Stimulated activated CD4-positive, alpha-beta T cell treated with anti-CD3 and anti-CD28 coated beads, TNF-alpha, amount 100 ng/mL, for 48 hours (primary cell): ENCODE measurements at regions not wholly inside any gene's neighbourhood (a gene's known extent, or its start where the extent isn't known, plus 50 kb on each side); places are given as distances from the start of the nearest gene placed in this dataset.

Experiments used
- DNase-seq, 3 donors: peaks; one replicate each; pipeline ENCODE4 v3.0.0-alpha.2; 2020; ENCODE audit warnings: low read depth in 3 of 3

DNA sequence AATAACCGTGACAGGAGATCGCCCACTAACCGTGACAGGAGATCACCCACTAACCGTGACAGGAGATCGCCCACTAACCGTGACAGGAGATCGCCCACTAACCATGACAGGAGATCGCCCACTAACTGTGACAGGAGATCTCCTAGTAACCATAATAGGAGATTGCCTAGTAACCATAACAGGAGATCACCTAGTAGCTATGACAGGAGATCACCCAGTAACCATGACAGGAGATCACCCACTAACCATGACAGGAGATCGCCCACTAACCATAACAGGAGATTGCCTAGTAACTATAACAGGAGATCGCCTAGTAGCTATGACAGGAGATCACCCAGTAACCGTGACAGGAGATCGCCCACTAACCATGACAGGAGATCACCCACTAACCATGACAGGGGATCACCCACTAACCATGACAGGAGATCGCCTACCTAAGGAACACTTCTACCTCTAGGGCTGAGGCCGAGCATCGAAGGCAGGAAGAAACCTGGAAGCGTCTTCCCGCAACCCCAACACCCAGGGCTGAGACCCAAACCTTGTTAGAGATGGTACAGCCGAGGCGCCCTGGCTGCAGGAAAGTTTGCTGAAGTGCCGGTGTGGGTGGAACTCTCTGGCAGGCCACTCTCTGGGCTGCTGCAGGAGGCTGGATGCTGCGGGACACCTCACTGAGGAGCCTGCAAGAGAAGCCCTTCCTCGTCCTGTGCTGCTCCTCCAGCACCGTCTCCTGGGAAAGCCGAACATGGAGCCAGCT, 67.5 kb upstream of the THY1 start:
- DNase-seq, result no peak

DNA sequence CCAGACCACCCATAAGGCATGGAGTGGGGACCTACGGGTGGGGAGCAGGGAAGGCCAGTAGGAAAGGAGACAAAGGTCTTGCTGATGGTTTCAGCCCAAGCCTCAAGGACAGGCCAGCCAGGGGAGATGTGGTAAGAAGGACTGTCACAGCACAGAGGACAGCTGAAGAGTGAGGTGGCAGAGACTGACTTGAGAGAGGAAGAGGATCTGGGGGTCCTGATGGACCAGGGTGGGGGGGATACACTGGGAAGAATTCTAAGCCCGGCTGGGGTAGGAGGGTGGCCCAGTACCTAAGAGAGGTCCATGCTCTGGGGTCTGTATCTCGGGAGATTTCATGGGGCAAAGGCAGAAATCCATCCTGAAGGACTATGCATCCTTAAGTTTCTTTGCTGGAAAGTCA, 66.1 kb upstream of the THY1 start:
- DNase-seq, result no peak

DNA sequence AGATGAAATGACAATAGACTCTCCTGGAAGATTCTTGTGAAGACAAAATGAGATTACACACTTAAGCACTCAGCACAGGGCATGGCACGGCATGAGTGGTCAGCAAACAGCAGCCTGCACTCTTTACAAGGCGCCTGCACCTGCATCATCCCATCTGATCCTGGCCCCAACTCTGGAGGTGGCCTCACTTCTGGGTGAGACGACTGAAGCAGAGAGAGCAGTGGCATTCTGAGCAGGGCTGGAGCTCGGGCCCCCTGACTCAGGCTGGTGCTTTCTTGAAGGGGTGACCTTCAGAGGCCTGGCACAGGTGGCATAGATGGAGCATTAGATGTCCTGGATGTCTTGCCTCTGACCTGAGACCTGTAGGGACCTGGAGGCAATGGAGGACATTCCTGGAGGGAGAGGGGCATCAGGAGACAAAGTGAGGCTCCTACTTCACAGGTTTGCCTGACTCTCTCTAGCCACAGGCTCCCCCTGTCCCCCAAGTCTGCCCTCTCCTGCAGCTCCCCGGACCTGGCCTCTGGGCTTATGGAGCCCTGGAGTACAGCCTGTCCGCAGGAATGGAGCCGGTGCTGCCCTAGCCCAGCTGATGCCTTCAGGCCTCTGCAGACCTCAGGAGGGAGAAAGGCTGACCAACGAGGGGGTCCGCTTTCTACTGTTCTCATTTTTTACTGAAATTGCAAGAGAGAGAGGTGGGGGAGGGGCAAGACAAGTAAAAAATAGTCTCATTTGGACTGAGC, 65.5 kb upstream of the THY1 start:
- no peak for DNase-seq

DNA sequence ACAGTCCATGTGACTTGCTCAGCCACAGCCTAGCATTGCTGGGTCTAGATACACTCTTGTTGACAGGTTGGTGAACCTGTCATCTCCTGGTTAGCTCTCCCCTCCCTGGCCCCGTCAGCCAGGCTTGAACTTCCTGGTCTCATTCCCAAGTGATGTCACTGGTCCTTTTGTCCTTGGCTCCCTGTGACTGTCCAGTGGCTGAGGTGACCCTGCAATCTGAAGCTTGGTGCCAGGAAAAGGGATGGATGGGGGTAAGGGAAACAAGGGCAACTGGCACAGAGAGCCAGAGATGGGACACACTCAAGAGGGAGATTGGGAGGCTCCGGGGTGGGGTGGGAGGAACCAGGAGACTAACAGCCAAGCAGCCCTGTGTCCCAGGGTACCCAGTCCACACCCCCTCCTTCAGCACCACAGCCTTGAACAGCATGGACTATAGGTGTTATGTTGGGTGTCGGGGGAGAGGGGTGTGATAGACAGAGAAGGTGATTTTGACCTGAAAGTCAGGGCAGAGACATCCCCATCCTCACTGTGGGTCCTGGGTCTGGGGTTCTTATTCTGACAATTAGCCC, 63.8 kb upstream of the THY1 start:
- DNase-seq, result no peak

DNA sequence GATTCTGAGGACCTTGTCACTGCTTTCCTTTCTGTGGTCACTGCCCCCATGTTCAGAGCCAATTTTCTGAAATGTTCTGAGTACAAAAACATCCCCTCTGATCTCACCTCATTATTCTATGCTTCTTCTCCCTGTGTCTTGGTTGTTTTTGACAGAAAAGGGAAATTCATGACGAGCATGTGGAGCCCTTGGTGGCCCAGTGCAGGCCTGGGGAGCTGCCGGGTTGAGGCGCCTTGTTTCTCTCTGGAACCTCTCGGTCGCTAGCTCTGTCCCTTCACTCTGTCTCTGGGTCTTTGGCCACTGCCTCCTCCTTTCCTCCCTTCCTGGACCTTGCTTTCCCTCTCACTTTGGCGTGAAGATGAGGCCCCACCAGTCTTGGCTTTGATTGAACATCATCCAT, 63.0 kb upstream of the THY1 start:
- no peak for DNase-seq

DNA sequence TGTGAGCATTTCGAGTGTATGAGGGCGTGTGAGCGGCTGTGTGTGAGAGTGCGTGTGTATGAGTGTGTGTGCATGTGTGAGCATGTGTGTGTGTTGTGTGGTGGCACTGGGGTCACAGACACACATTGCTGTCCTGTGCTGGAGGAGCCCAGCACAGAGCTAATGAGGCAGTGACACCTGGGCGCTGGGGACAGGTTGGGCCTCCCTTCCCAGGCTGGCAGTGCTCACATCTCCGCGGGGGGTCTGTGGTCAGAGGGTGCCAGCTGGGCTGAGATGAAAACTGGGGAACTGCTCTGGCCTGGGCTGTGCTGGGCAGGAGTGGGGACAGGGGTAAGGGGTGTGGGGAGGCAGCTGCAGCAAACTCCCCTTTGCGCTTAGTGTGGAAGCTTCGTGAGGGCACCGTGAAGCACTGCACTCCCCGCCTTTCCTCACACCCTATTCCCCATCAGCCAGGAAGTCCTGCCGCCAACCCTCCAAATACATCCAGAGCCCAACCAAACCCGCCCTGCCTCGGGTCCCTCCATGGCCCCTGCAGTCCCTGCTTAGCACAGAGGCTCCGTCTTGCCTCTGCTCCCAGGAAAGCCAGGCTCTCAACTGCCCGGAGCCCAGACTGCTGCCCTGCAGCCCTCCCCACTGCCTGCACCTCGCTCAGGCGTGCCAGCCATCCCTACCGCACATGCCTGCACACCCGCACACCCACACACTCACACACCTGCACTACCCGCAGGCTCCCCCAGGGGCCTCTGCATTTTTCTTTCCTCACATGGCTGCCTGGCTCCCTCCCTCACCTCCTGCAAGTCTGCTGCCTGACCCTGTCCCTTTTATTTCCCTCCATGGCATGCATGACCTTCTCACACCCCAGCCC, 62.0 kb upstream of the THY1 start:
- no peak for DNase-seq

DNA sequence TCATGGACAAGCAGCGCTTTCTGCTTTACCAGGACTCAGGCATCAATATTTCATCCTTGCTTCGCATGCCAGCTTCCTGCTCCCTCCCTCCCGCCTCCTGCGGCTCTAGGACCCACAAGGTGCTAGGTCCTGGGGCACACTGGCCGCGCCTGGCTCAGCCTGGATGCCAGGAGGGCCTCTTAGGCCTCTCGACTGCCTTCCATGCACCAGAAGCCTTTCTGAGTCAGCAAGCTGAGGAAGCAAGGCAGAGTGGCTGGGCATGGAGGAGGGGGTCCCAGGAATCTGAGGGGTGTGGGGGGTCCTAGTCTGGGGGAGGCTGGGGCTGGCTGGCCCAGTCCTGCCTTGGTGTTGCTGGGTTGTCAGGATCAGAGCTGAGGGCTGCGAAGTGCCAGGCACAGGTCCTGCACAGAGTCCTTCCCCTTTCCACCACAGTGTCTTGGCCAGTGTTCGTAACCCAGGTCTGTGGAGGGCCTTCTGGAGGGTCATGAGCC, 61.0 kb upstream of the THY1 start:
- no peak for DNase-seq

DNA sequence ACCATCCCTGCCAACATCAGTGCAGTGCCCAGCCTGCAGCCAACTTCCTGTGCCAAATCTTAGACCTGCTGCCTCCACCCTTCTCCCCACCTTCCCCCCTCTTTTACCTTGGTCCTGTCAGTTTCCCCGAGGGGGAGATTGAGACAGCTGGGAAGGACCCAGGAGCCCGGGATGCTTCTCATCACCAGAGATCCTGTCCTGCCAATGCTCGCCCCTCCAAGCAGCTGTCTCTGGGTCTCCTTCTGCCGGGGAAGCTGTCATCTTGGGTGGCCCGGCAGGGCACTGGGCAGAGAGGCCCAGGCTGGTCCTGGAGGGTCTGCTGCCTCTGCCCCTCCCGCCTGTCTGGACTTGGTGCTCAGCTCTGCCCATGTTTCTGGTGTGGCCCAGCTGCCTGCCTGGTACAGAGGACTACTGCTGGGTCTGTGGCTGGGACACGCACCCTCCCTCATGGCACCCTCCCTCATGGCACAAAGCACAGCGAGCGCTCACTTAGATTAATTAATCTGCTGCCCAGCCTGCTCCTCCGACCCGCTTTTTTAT, 60.4 kb upstream of the THY1 start:
- DNase-seq, result no peak

DNA sequence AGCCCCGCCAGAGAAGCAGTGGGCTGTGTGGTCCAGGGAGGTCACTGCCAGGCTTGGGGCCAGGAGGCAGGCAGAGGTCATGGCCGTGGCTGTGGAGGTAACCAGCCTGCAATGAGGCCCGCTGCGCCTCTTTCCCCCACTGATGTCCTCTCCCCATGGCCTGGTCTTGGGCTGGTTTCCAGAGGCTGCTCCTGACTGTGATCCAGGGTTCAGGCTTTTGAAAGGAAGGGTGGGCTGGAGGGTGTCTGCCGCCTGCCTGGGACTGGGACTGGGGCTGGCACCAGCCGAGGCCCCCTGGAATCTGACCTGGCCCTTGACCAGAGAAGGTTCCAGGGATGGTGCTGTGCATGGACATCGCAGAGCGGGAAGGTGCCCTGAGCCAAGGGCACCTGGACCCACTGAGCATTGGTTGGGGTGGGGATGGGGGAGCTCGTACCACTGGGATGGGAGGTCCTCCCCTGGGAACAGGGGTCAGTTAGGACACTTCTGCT, 59.6 kb upstream of the THY1 start:
- no peak for DNase-seq

DNA sequence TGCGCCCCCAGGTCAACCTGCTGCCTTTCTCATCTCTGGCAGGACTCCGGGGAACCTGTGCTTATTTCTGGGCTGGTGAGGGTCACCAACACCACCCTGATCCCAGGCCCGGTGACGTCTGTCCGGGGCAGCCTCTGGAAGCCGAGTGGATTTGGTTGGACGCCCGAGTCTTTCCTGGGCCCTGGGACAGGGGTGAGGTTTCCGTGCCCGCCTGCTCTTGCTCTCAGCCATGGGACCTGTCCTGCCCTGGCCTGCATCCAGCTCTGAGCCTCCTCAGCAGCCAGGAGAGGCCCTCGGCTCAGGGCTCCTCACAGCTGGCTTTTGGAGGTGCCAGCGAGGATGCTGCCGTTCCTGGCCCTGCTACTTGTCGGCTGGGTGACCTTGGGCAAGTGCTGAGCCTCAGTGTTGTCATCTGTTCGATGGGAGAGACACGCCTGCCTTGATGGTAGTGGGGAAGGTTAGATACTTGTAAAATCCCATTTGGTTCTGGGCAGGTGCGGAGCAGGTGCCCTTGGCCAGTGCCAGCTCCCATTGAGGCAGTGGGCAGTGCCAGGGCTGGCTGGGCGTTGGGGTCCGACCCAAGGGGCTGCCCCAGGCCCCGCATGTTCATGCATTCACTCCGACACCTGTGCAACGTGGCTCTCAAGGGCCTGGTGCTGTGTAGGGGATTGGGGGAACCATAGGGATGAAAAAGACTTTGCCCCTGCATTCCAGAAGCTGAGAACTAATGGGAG, 58.9 kb upstream of the THY1 start:
- DNase-seq, result no peak

DNA sequence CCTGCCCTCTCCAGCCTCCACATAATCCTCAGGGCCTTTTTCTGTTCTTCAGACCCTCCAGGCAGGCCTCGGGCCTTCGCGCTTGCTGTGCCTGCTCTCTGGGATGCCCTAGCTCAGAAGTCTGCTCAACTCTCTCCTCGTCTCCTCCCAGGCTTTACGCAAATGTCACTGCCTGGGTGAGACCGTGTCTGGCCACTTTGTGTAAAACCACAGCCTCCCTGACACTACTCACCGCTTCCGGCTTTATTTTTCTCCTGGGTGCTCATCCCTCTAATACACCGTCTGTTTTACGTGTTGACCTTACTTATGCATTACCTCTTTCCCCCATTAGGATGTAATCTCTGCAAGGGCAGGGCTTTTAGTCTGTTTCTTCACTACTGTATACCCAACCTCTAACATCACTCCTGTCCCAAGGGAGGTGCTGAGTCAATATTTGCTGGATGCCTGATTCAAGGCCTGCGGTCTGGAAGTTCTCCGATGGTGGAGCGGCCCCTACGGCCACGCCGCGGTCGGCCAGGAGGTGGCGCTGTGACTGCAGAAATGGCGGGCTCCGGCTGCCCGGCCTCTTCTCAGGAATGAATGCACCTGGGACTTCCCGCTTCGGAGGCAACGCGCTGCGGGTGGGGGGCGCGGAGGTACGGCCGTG, 58.2 kb upstream of the THY1 start:
- DNase-seq, result peak; percentile 44 to 76 (median 75)

DNA sequence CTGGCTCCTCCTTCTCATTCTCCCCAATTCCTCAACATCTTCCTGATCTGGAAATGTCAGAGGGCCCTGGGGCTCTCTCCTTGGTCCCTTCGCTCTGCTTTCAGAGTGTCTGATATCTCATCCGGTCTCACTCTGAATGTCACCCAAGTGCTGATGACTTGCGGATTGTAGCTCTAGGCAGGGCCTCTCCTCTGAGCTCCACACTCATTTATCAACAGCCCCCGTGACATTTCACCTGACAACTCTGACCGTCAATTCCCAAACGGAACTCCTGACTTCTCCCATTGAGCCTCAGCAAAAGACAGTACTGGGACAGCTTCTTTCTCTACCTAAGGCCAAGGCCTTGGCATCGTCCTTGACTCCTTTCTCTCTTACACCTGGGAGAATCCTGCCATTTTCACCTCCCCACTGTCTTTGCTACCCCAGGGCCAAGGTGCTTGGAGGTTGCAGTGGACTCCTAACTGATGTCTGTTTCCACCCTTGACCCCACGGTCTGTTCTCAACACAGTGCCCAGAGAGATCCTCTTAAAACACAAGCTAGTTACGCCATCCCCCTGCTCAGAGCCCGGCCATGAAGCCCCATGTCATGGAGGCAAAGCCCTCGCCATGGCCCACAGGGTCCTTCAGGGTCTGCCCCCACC, 57.5 kb upstream of the THY1 start:
- DNase-seq, result no peak

DNA sequence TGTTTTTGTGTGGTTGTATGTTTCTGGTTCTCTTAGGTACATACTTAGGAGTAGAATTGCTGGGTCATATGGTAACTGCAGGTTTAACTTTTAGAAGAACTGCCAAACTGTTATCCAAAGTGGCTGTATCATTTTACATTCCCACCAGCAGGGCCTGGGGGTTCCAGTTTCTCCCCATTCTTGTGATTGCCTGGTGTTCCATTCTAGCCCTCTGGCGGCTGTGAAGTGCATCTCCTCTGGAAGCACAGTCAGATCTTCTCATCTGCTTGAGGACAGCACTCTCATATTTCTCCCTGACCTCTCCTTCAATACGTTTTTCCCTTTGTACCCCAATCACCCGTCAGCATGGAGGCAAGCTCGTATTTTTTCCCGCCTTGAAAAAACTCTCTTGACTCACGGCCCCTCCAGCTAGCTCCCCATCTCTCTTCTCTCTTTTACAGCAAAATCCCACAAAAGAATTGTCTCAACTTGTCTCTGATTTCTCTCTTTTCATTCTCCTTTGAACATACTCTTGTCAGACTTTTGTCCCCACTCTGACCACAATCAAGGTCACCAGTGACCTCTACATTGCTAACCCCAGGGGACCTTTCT, 56.8 kb upstream of the THY1 start:
- no peak for DNase-seq

DNA sequence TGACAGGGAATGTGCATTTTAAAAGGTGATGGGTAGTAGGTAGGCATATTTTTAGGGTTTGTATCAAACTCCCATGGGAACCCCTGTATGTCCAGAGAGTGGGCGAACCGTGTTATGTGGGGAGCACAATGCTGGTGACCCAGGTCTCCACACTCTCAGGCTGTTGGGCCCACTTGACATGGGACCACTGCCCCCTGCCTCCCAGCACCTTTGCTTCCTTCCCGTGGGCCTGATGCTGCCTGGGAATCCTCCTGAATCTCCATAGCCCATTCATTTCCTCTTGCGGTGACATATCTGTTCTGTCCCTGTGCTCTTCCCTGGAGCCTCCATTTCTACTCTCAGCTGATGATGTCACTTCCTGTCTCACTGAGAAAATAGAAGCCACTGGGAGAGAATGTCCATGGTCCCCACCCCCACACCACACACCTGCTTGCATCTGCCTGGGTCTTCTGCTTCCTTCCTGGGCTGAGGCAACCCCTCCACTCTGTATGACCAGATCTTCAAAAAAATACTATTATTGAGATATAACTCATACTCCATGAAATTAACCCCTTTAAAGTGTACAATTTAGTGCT, 55.8 kb upstream of the THY1 start:
- no peak for DNase-seq

DNA sequence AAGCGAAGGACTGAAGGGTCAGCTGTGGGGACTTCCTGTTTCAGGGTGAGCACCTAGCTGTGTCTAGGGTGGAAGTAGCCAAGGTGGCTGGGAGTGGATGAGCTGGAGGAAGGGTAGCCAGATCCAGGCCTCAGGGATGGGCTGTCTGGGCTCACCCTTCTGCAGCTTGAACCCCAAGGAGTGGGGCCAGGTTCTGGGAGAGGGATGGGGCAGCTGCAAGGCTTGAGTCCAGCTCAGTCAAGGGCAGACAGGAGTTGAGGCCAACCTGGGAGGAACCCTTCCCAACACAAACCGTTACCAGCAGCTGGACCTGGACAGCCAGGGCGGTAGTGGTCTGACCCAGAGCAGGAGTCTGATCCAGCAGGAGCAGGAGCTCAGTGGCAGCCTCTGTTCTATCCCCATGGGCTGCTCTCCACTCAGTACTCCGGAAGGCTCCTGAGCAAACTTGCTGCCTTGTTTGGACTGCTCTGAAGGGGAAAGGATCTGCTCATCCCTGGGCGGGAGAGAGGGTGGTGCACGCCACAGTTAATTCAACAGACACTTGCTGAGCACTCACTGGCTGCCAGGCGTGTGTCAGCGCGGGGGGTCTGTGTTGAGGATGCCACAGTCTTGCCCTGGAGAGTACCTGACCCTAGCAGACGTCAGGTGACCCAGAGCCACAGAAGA, 53.8 kb upstream of the THY1 start:
- DNase-seq, result no peak

DNA sequence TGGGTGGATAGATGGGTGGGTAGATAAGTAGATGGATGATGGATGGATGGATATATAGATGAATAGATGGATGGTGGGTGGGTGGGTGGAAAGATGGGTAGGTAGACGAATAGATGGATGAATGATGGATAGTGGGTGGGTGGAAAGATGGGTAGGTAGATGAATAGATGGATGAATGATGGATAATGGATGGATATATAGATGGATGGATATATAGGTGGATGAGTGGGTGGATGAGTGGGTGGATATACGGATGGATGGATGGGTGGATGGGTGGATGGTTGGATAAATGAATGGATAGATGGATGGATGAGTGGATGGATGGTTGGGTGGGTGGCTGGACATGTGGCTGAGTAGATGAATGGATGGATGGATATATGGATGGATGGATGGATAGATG, 53.1 kb upstream of the THY1 start:
- no peak for DNase-seq

DNA sequence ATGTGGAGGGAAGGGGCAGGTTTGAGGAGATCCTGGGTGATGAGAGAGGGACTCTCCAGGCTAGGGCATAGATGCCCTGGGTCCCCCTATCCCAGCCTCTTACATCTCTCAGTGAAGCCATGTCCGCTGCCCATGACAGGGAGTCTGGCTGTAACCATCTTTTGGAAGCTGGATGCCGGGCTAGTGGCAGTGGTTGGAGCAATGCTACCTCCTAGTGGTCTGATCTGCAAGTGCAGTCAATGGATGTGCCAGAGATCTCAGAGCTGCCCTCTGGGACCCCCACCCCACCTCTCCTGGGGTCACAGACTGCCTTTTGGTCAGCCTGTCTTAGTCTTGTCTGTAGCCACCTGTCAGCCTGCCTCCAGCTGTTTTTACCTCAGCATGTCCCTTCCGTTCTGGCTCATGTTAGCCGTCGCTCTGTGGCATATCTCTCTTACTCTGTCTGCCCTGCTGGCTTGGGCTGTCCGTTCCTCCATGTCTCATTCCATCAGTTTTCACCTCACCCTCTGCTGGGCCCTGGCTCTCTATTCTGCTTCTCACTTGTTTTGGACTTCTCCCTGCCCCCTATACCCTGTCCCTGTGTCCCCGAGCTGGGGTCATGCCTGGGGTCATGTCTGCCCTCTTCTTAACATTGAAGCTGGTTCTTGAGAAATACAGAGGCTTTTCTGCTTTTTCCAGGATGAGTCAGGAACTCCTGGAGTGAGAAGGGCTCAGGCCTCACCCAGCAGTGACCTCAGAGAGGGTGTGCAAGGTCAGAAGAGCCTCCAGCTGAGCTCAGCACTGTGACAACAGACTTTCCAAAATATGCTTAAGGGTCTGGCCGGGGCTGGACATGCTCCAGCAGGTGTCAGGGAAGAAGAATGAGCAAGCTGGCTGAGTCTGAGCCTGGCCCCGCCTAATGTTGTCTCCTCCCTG, 52.0 kb upstream of the THY1 start:
- peak; percentile 23 to 43 (median 32) for DNase-seq
